MM.1S (cell line): ENCODE measurements at regions not wholly inside any gene's neighbourhood (a gene's known extent, or its start where the extent isn't known, plus 50 kb on each side); places are given as distances from the start of the nearest gene placed in this dataset.

Experiments used
- EZH2 ChIP-seq: fragments of 300-600 bp; sonication (generic); optimal IDR thresholded peaks from 2 replicates; pipeline ENCODE3; 2017; ENCODE audit warnings: low read depth, mild to moderate bottlenecking, antibody characterized with exemption, low read length, mixed read lengths
- EZH2phosphoT487 ChIP-seq: fragments of 300-600 bp; sonication (generic); IDR thresholded peaks from 2 replicates; pipeline ENCODE4 v1.6.1; 2018; ENCODE audit warnings: antibody characterized with exemption, low read length
- TF ChIP-seq, protein P1 (sequence below): fragments of 300-600 bp; sonication (generic); IDR thresholded peaks from 2 replicates; pipeline ENCODE4 v1.5.1; 2016; ENCODE audit warnings: antibody characterized with exemption, low read length, mixed read lengths

DNA sequence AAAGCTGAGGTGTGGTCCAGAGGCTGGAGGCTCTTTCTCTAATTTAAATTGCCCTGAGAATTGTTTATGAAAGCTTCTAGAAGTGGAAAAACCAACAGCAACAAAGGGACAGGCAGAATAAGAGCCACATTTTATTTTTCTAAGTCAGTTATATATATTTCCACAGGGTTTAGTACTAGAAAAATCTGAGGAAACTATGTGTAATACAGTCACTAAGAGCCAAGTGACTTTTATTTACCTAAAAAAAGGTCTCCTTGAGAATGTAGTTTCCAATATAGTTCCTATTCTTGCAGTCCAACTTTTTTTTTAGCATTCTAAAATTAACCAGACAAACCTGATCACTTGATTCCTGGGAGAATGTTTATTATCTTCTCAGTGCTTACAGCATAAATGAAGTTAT is 296.6 kb upstream of the MYOCD start:
- TF ChIP-seq EZH2 (no peak), EZH2phosphoT487 (no peak)
- TF ChIP-seq, protein P1, sequence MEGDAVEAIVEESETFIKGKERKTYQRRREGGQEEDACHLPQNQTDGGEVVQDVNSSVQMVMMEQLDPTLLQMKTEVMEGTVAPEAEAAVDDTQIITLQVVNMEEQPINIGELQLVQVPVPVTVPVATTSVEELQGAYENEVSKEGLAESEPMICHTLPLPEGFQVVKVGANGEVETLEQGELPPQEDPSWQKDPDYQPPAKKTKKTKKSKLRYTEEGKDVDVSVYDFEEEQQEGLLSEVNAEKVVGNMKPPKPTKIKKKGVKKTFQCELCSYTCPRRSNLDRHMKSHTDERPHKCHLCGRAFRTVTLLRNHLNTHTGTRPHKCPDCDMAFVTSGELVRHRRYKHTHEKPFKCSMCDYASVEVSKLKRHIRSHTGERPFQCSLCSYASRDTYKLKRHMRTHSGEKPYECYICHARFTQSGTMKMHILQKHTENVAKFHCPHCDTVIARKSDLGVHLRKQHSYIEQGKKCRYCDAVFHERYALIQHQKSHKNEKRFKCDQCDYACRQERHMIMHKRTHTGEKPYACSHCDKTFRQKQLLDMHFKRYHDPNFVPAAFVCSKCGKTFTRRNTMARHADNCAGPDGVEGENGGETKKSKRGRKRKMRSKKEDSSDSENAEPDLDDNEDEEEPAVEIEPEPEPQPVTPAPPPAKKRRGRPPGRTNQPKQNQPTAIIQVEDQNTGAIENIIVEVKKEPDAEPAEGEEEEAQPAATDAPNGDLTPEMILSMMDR = no peak
